Aorta (tissue), 5 donors: ENCODE measurements at regions not wholly inside any gene's neighbourhood (a gene's known extent, or its start where the extent isn't known, plus 50 kb on each side); places are given as distances from the start of the nearest gene placed in this dataset.

Experiments
- ATAC-seq: fragments of 200-7000 bp; cut with Tn5 transposase; one replicate; pipeline ENCODE4 v1.9.1; 2022; ENCODE audit warnings: moderate library complexity; ENCODE audit not compliant: low FRiP score
- DNase-seq, 2 donors: peaks; one replicate each; pipeline ENCODE4 v3.0.0-alpha.2; 2020
- H3K27ac ChIP-seq, 2 donors: one replicate each; pipeline ENCODE4 v1.5.1; 2013; ENCODE audit warnings: low read length in 2 of 2, mild to moderate bottlenecking in 2 of 2, moderate library complexity in 2 of 2, control low read depth in 1 of 2, inconsistent platforms in 1 of 2, low read depth in 1 of 2
- H3K27me3 ChIP-seq, 2 donors: one replicate each; pipeline ENCODE4 v1.6.1; 2013; ENCODE audit warnings: control low read depth in 1 of 2, low read length in 1 of 2, mild to moderate bottlenecking in 1 of 2, moderate library complexity in 1 of 2; ENCODE audit not compliant: insufficient read depth in 2 of 2, control insufficient read depth in 1 of 2
- H3K36me3 ChIP-seq, 2 donors: one replicate each; pipeline ENCODE4 v1.6.1; 2013; ENCODE audit warnings: control low read depth in 1 of 2, low read length in 1 of 2, mild to moderate bottlenecking in 1 of 2; ENCODE audit not compliant: insufficient read depth in 2 of 2, control insufficient read depth in 1 of 2
- H3K4me1 ChIP-seq, 2 donors: one replicate each; pipeline ENCODE4 v1.6.1; 2013; ENCODE audit warnings: low read length in 2 of 2, control low read depth in 1 of 2, mild to moderate bottlenecking in 1 of 2, moderate library complexity in 1 of 2; ENCODE audit not compliant: insufficient read depth in 2 of 2, control insufficient read depth in 1 of 2
- H3K4me3 ChIP-seq, 2 donors: one replicate each; pipeline ENCODE4 v1.5.1; 2013; ENCODE audit warnings: low read length in 2 of 2, control low read depth in 1 of 2, mild to moderate bottlenecking in 1 of 2
- H3K9me3 ChIP-seq: one replicate; pipeline ENCODE4 v1.6.1; 2013; ENCODE audit warnings: mild to moderate bottlenecking, low read length; ENCODE audit not compliant: control insufficient read depth
- WGBS, 2 donors: extraction: QIAGEN DNeasy Blood & Tissue Kit; methylation state at CpG; one replicate each; pipeline ENCODE4 v1.1.7; 2013; 5-methylcytosine and 5-hydroxymethylcytosine counted together
- intact Hi-C, 2 donors: fragments of 100-400 bp; cut with DNase I; formaldehyde crosslinking; loops; one replicate each; pipeline versions ENCODE4 v1.14.2 to v1.15.0; 2022
- donor health status: healthy with polysubstance abuse.
- donor health status: Bipolar disorder and iron deficiency.
- donor health status: DM: no; HTN: no; CAD: no.
- donor health status: DM: no; HTN: no; CAD: no.
- donor health status: DM: yes; HTN: yes; CAD: no.

DNA sequence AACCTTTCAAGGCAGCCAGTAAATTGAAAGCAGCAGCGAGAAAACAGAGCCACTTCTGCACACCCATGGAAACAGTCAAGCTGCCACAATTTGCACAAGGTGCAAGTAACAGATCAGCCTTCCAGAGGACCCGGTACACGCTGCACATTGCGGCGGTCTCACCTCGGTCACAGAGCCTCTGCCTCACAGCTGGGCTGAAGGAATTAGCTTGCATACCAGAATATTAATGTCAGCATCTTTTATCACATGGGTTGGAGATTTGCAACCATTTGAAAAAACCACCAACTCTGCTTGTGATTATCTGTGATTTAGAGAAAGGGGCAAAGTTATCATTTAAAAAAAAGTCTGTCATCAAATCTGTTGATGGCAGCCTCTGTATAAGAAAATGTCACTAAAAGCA is 330.5 kb upstream of the TCF4 start:
- ATAC-seq (no peak), DNase-seq (no peak)
- 66 to 73% methylated on average over 6 of the region's 6 CpGs for WGBS, 2 donors
- Histone ChIP-seq H3K27ac (no peak overlapping the region), H3K27me3 (no peaks in the 10 kb centered on the region), H3K4me1 (no peaks in the 10 kb centered on the region), H3K4me3 (no peak overlapping the region), H3K36me3 (no peaks in the 10 kb centered on the region), H3K9me3 (no peaks in the 10 kb centered on the region)
- intact Hi-C loops, result no loop called here

GRCh38 chr18:55912919-55913318 is 324.9 kb upstream of the TCF4 start:
- Histone ChIP-seq H3K4me3 (no peak overlapping the region), H3K9me3 (no peaks in the 10 kb centered on the region), H3K36me3 (no peaks in the 10 kb centered on the region), H3K27me3 (no peaks in the 10 kb centered on the region), H3K4me1 (no peaks in the 10 kb centered on the region), H3K27ac (no peak overlapping the region)
- no peak for ATAC-seq
- no peak for DNase-seq
- 95 to 96% methylated on average over 5 of the region's 5 CpGs for WGBS, 2 donors
- intact Hi-C loops, result no loop called here

GRCh38 chr18:55912071-55912470 is 324.1 kb upstream of the TCF4 start:
- H3K9me3 ChIP-seq, result no peaks in the 10 kb centered on the region
- 14% methylated on average over 2 of the region's 2 CpGs for WGBS, 2 donors
- H3K4me1 ChIP-seq, result no peaks in the 10 kb centered on the region
- intact Hi-C loops, result no loop called here
- no peak overlapping the region for H3K27ac ChIP-seq
- H3K27me3 ChIP-seq, result no peaks in the 10 kb centered on the region
- ATAC-seq (no peak), DNase-seq (no peak)
- H3K36me3 ChIP-seq, result no peaks in the 10 kb centered on the region
- H3K4me3 ChIP-seq, result no peak overlapping the region

DNA sequence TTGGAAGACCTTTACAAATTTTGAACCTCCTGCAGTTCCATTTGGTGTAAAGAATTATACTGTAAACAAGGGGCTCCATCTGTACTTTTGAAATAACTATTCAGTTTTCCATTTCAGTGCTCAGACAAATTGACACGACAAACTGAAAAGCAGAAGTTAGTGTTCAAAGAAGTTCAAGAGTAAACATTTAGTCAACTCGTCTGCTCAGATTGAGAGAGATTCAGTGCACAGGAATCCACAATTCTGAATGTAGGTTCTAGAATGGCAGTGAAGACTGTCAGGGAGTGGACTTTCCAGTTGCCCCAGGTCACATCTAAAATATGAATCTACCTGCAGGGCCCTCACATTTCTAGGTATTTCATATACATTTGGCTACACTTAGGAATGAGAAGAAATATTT is 322.3 kb upstream of the TCF4 start:
- 69 to 72% methylated on average over 2 of the region's 2 CpGs for WGBS, 2 donors
- intact Hi-C loops, result no loop called here
- no peaks in the 10 kb centered on the region for H3K36me3 ChIP-seq
- ATAC-seq (no peak), DNase-seq (no peak)
- H3K27me3 ChIP-seq, result no peaks in the 10 kb centered on the region
- H3K4me3 ChIP-seq, result no peak overlapping the region
- no peaks in the 10 kb centered on the region for H3K4me1 ChIP-seq
- H3K27ac ChIP-seq, result no peak overlapping the region
- H3K9me3 ChIP-seq, result no peaks in the 10 kb centered on the region

DNA sequence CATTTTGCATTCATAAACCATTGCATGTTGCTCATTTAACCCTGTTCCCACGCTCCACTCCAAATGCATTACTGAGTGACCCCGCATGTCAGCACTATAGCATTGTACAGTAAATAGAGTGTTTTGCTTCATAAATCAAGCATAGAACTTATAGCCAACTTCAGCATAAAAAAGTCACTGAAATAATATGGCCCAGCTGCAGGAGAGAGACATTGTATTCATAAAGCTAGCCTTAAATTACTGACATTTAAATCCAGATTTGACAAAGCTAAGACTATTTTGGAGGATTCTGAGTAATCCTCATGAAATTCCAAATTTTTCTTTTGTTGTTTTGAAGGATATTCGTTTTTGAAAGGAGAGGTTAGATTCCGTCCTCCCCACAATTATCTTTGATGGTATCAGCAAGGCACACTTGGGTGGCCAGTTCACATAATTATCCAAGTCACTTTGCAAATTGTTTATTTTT is 320.9 kb upstream of the TCF4 start:
- H3K9me3 ChIP-seq, result no peaks in the 10 kb centered on the region
- H3K4me3 ChIP-seq, result no peak overlapping the region
- ATAC-seq (no peak), DNase-seq (no peak)
- H3K27me3 ChIP-seq, result no peaks in the 10 kb centered on the region
- intact Hi-C loops, result no loop called here
- WGBS, 2 donors, result 64 to 69% methylated on average over 4 of the region's 4 CpGs
- H3K4me1 ChIP-seq, result no peaks in the 10 kb centered on the region
- H3K27ac ChIP-seq, result no peak overlapping the region
- no peaks in the 10 kb centered on the region for H3K36me3 ChIP-seq

GRCh38 chr18:55907453-55908175 is 319.6 kb upstream of the TCF4 start:
- Histone ChIP-seq H3K9me3 (no peaks in the 10 kb centered on the region), H3K4me1 (no peaks in the 10 kb centered on the region), H3K27me3 (no peaks in the 10 kb centered on the region), H3K27ac (no peak overlapping the region), H3K4me3 (peak overlapping the region; percentile 14 to 41), H3K36me3 (no peaks in the 10 kb centered on the region)
- DNase-seq, result no peak
- ATAC-seq, result no peak
- intact Hi-C loops, result no loop called here
- 3 to 6% methylated on average over 6 of the region's 6 CpGs for WGBS, 2 donors

- H3K9me3 ChIP-seq, result no peaks in the 10 kb centered on the region
- no peak overlapping the region for H3K4me3 ChIP-seq
- no peaks in the 10 kb centered on the region for H3K4me1 ChIP-seq
- no peak overlapping the region for H3K27ac ChIP-seq
- DNase-seq (no peak), ATAC-seq (no peak)
- no peaks in the 10 kb centered on the region for H3K27me3 ChIP-seq
- 46 to 70% methylated on average over 2 of the region's 2 CpGs for WGBS, 2 donors
- no peaks in the 10 kb centered on the region for H3K36me3 ChIP-seq
- intact Hi-C loops, result no loop called here
Measured at GRCh38 chr18:55906536-55906935, 318.5 kb upstream of the TCF4 start.

- no peak overlapping the region for H3K27ac ChIP-seq
- no peak overlapping the region for H3K4me3 ChIP-seq
- ATAC-seq, result no peak
- no peak for DNase-seq
- no peaks in the 10 kb centered on the region for H3K27me3 ChIP-seq
- intact Hi-C loops, result no loop called here
- no peaks in the 10 kb centered on the region for H3K4me1 ChIP-seq
- H3K9me3 ChIP-seq, result no peaks in the 10 kb centered on the region
- no peaks in the 10 kb centered on the region for H3K36me3 ChIP-seq
- 88 to 92% methylated on average over 6 of the region's 6 CpGs for WGBS, 2 donors
Measured at GRCh38 chr18:55903911-55904310, 315.9 kb upstream of the TCF4 start.

DNA sequence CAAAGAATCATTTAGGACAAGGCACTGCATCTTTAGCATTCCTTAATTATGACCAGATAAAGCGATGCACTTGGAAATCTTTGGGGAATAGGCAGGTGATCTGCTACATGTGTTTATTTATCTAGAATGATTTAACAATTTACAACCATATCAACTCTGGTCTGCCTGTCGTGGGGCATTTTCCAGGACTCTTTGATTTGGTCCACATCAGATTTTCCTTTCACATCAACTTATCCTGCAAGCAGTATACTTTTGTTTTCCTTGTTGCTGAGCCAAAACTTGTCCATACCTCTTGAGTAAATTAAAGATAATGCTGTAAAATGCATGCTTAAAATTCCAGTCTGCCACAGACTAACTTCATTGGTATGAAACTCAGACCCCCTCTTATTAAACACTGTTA is 312.4 kb upstream of the TCF4 start:
- no peak for ATAC-seq
- Histone ChIP-seq H3K9me3 (no peaks in the 10 kb centered on the region), H3K36me3 (no peaks in the 10 kb centered on the region), H3K4me3 (no peak overlapping the region), H3K27me3 (no peaks in the 10 kb centered on the region), H3K27ac (no peak overlapping the region), H3K4me1 (no peaks in the 10 kb centered on the region)
- no peak for DNase-seq
- 18 to 20% methylated on average over 2 of the region's 2 CpGs for WGBS, 2 donors
- intact Hi-C loops, result no loop called here
